ENCODE measurements at regions not wholly inside any gene's neighbourhood (a gene's known extent, or its start where the extent isn't known, plus 50 kb on each side); places are given as distances from the start of the nearest gene placed in this dataset.

GRCh38 chr1:190808035-190808434 lies 330.4 kb upstream of the BRINP3 start:
- no peak for DNase-seq
- TF ChIP-seq CTCF (IDR thresholded peaks at IDR 0.05; ENCODE audit: borderline replicate concordance, extremely low read depth, low read length, poor library complexity, severe bottlenecking) = no peak
- TF ChIP-seq EZH2 (IDR thresholded peaks at IDR 0.05; ENCODE audit: borderline replicate concordance, low read depth, low read length, severe bottlenecking) = no peak
- no peak overlapping the region for H2AFZ ChIP-seq (ENCODE audit: low read depth, low read length)
- H3K27ac ChIP-seq (ENCODE audit: low read length) = no peak overlapping the region
- H3K4me2 ChIP-seq (ENCODE audit: insufficient read depth, low read length) = no peak overlapping the region
- H3K9ac ChIP-seq (ENCODE audit: low read depth, low read length) = no peak overlapping the region
- H3K27me3 ChIP-seq (ENCODE audit: insufficient read depth, low read length, poor library complexity) = no peaks in the 10 kb centered on the region
- no peak overlapping the region for H3K4me3 ChIP-seq (ENCODE audit: low read depth in 1 of 2, low read length in 2 of 2)
- H3K79me2 ChIP-seq (ENCODE audit: insufficient read depth, low read length) = no peaks in the 10 kb centered on the region
- no peaks in the 10 kb centered on the region for H3K4me1 ChIP-seq (ENCODE audit: insufficient read depth, low read length)
- no peak for ATAC-seq (ENCODE audit: insufficient read depth, low read depth)
- H4K20me1 ChIP-seq (ENCODE audit: insufficient read depth, low read length) = no peaks in the 10 kb centered on the region
- no peaks in the 10 kb centered on the region for H3K36me3 ChIP-seq (ENCODE audit: insufficient read depth, low read length)
- H3K9me3 ChIP-seq (ENCODE audit: insufficient read depth, low read length, severe bottlenecking) = no peaks in the 10 kb centered on the region

- H3K4me3 ChIP-seq (ENCODE audit: low read depth in 1 of 2, low read length in 2 of 2) = no peak overlapping the region
- no peak for DNase-seq
- no peaks in the 10 kb centered on the region for H4K20me1 ChIP-seq (ENCODE audit: insufficient read depth, low read length)
- no peaks in the 10 kb centered on the region for H3K27me3 ChIP-seq (ENCODE audit: insufficient read depth, low read length, poor library complexity)
- TF ChIP-seq CTCF (IDR thresholded peaks at IDR 0.05; ENCODE audit: borderline replicate concordance, extremely low read depth, low read length, poor library complexity, severe bottlenecking) = no peak
- TF ChIP-seq EZH2 (IDR thresholded peaks at IDR 0.05; ENCODE audit: borderline replicate concordance, low read depth, low read length, severe bottlenecking) = no peak
- H2AFZ ChIP-seq (ENCODE audit: low read depth, low read length) = no peak overlapping the region
- no peak overlapping the region for H3K4me2 ChIP-seq (ENCODE audit: insufficient read depth, low read length)
- no peak overlapping the region for H3K9ac ChIP-seq (ENCODE audit: low read depth, low read length)
- H3K79me2 ChIP-seq (ENCODE audit: insufficient read depth, low read length) = no peaks in the 10 kb centered on the region
- H3K27ac ChIP-seq (ENCODE audit: low read length) = no peak overlapping the region
- ATAC-seq (ENCODE audit: insufficient read depth, low read depth) = no peak
- no peaks in the 10 kb centered on the region for H3K4me1 ChIP-seq (ENCODE audit: insufficient read depth, low read length)
- no peaks in the 10 kb centered on the region for H3K36me3 ChIP-seq (ENCODE audit: insufficient read depth, low read length)
- no peaks in the 10 kb centered on the region for H3K9me3 ChIP-seq (ENCODE audit: insufficient read depth, low read length, severe bottlenecking)
Measured at GRCh38 chr1:190809312-190809711, 331.6 kb upstream of the BRINP3 start.

GRCh38 chr1:190812996-190813395 lies 335.3 kb upstream of the BRINP3 start:
- H3K9me3 ChIP-seq (ENCODE audit: insufficient read depth, low read length, severe bottlenecking) = no peaks in the 10 kb centered on the region

More at GRCh38 chr1:190812996-190813395, 335.3 kb upstream of the BRINP3 start:
- H3K27ac ChIP-seq (ENCODE audit: low read length) = no peak overlapping the region
- no peak overlapping the region for H2AFZ ChIP-seq (ENCODE audit: low read depth, low read length)
- H3K9ac ChIP-seq (ENCODE audit: low read depth, low read length) = no peak overlapping the region
- H3K4me1 ChIP-seq (ENCODE audit: insufficient read depth, low read length) = no peaks in the 10 kb centered on the region
- no peaks in the 10 kb centered on the region for H3K27me3 ChIP-seq (ENCODE audit: insufficient read depth, low read length, poor library complexity)
- no peaks in the 10 kb centered on the region for H3K79me2 ChIP-seq (ENCODE audit: insufficient read depth, low read length)
- no peak overlapping the region for H3K4me3 ChIP-seq (ENCODE audit: low read depth in 1 of 2, low read length in 2 of 2)
- TF ChIP-seq CTCF (IDR thresholded peaks at IDR 0.05; ENCODE audit: borderline replicate concordance, extremely low read depth, low read length, poor library complexity, severe bottlenecking) = no peak
- no peak for TF ChIP-seq EZH2 (IDR thresholded peaks at IDR 0.05; ENCODE audit: borderline replicate concordance, low read depth, low read length, severe bottlenecking)
- H3K36me3 ChIP-seq (ENCODE audit: insufficient read depth, low read length) = no peaks in the 10 kb centered on the region
- no peaks in the 10 kb centered on the region for H4K20me1 ChIP-seq (ENCODE audit: insufficient read depth, low read length)
- no peak for DNase-seq
- H3K4me2 ChIP-seq (ENCODE audit: insufficient read depth, low read length) = no peak overlapping the region
- no peak for ATAC-seq (ENCODE audit: insufficient read depth, low read depth)
